ENCODE measurements at regions not wholly inside any gene's neighbourhood (a gene's known extent, or its start where the extent isn't known, plus 50 kb on each side); places are given as distances from the start of the nearest gene placed in this dataset.

DNA sequence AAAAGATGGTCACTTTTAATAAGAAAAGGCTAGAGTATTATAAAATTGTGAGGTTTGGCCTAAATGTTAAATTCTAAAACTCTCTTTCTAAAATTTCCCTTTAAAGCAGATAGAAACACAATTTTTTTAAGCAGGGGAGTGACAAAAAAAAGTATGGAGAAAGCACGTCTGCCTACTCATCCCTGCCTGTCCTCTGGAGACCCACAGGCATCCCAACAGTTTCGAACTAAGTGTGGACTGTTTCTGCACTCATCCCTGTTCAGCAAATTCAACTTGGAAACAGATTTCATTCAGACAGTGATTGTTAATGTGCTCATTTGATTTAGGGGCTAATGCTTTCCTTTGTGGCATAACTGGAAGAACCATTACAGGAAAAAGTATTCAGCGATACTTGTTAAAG lies 192.6 kb upstream of the CXCL12 start:
- TF ChIP-seq, protein P1, sequence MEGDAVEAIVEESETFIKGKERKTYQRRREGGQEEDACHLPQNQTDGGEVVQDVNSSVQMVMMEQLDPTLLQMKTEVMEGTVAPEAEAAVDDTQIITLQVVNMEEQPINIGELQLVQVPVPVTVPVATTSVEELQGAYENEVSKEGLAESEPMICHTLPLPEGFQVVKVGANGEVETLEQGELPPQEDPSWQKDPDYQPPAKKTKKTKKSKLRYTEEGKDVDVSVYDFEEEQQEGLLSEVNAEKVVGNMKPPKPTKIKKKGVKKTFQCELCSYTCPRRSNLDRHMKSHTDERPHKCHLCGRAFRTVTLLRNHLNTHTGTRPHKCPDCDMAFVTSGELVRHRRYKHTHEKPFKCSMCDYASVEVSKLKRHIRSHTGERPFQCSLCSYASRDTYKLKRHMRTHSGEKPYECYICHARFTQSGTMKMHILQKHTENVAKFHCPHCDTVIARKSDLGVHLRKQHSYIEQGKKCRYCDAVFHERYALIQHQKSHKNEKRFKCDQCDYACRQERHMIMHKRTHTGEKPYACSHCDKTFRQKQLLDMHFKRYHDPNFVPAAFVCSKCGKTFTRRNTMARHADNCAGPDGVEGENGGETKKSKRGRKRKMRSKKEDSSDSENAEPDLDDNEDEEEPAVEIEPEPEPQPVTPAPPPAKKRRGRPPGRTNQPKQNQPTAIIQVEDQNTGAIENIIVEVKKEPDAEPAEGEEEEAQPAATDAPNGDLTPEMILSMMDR (IDR thresholded peaks at IDR 0.05), result no peak
- no peak for TF ChIP-seq POLR2A (IDR thresholded peaks at IDR 0.05)

Data from vagina (tissue), 2 donors.